ENCODE measurements at regions not wholly inside any gene's neighbourhood (a gene's known extent, or its start where the extent isn't known, plus 50 kb on each side); places are given as distances from the start of the nearest gene placed in this dataset.

DNA sequence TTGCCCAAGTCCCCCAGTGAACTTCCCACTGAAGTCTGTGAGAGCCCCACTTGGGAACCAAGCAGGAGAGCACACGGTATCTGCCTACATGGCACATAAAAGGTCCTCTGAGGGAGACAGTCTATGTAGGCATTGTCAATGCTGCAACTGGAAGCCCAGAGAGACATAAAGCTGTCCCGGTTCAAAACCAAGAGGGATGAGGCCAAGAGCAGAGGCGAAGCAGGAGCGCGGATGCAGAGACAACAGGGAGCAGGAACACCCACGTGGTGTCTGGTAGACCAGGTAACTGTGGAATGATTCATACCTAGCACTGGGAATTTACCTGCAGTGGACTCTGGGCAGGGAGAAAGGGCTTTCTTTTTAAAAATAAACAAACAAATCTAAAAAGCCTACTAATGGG lies 233.1 kb upstream of the SOX11 start:
- Histone ChIP-seq H3K27me3 (replicated peaks; ENCODE audit: insufficient read depth) (no peaks in the 10 kb centered on the region), H3K4me3 (no peak overlapping the region), H3K9me3 (no peaks in the 10 kb centered on the region), H3K36me3 (no peaks in the 10 kb centered on the region), H3K4me1 (ENCODE audit: control insufficient read depth in 1 of 2, low read depth in 2 of 2) (no peaks in the 10 kb centered on the region), H3K27ac (no peak overlapping the region)
- DNase-seq (ENCODE audit: low spot score) (no peak), ATAC-seq (ENCODE audit: insufficient number of reproducible peaks, low FRiP score, low read depth) (no peak)
- TF ChIP-seq, protein P1, sequence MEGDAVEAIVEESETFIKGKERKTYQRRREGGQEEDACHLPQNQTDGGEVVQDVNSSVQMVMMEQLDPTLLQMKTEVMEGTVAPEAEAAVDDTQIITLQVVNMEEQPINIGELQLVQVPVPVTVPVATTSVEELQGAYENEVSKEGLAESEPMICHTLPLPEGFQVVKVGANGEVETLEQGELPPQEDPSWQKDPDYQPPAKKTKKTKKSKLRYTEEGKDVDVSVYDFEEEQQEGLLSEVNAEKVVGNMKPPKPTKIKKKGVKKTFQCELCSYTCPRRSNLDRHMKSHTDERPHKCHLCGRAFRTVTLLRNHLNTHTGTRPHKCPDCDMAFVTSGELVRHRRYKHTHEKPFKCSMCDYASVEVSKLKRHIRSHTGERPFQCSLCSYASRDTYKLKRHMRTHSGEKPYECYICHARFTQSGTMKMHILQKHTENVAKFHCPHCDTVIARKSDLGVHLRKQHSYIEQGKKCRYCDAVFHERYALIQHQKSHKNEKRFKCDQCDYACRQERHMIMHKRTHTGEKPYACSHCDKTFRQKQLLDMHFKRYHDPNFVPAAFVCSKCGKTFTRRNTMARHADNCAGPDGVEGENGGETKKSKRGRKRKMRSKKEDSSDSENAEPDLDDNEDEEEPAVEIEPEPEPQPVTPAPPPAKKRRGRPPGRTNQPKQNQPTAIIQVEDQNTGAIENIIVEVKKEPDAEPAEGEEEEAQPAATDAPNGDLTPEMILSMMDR (IDR thresholded peaks at IDR 0.05) = no peak

DNA sequence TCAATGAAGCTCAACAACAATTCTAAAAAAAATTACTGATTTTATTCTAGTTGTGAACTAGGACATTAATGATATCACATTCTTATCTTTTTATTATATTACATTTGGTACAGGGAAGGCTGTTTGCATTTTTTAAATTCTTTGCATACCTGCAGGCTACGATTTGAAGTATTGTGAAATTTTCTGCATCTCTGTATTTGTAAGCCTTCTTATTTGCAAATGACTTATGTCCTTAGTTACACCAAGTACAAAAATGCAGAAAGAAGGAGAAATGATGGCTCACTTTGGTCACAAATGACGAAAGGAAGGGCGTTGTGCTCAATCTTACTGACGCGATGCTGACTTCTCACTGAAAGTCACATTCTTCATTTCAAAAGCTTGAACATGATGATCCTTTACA lies 227.5 kb upstream of the SOX11 start:
- Histone ChIP-seq H3K4me1 (ENCODE audit: control insufficient read depth in 1 of 2, low read depth in 2 of 2) (no peaks in the 10 kb centered on the region), H3K27ac (no peak overlapping the region), H3K36me3 (no peaks in the 10 kb centered on the region), H3K4me3 (no peak overlapping the region), H3K27me3 (replicated peaks; ENCODE audit: insufficient read depth) (no peaks in the 10 kb centered on the region), H3K9me3 (no peaks in the 10 kb centered on the region)
- ATAC-seq (ENCODE audit: insufficient number of reproducible peaks, low FRiP score, low read depth) (no peak), DNase-seq (ENCODE audit: low spot score) (no peak)
- TF ChIP-seq, protein P1 (IDR thresholded peaks at IDR 0.05) = no peak

DNA sequence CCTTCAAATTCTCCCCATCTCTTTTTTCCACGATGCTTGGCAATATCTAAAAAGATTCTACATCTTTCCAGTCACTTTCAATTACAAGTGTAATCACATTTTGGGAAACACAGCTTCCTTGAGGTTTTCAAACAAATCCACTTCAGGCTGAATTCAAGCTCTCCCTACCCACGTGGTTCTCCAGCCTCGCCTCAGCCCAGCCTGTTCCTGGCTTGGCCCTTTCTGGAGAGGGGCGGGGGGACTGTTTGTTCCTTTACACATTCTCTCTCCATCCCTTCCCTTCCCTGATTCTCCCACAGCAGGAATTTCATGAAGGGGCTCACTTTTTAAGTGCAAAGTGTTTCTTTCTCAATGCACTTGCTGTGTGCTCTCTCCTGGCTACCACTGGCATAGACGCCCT lies 226.3 kb upstream of the SOX11 start:
- TF ChIP-seq, protein P1 (IDR thresholded peaks at IDR 0.05) = no peak
- Histone ChIP-seq H3K4me3 (no peak overlapping the region), H3K4me1 (ENCODE audit: control insufficient read depth in 1 of 2, low read depth in 2 of 2) (no peaks in the 10 kb centered on the region), H3K27ac (no peak overlapping the region), H3K9me3 (no peaks in the 10 kb centered on the region), H3K27me3 (replicated peaks; ENCODE audit: insufficient read depth) (no peaks in the 10 kb centered on the region), H3K36me3 (no peaks in the 10 kb centered on the region)
- no peak for DNase-seq (ENCODE audit: low spot score)
- ATAC-seq (ENCODE audit: insufficient number of reproducible peaks, low FRiP score, low read depth) = no peak

DNA sequence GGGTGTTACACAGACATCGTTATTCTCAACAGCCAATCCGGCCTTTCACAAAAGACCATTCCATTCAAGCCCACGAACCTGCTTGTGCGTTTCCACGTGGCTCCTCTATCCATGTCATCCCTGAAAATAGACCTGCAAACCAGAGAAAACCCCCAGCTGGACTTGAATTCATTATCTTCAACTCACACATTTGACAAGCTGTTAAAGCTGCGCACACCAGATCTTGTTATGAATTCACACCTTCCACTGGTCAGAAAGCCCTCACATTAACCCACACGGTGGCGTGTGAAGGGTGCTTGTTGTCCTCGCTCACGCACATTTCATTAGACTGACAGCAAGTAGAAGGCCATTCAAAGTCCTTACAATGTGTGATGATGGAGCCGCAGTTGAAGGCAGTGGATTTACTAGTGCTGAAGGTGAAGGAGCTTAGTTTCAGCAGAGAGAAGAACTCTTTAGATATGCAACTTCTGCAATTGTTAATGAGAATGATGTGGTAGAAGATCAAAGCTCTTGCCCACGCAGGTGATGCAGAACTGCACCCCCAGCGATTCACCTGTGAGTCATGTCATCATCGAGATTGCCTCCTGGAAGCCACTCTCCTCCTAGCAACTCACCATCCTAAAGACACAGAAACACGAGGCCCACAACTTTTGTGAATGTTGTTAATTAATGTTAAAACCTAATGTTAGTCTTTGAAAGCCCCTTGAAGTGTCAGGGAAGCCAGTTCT lies 224.8 kb upstream of the SOX11 start:
- no peak for ATAC-seq (ENCODE audit: insufficient number of reproducible peaks, low FRiP score, low read depth)
- TF ChIP-seq, protein P1 (IDR thresholded peaks at IDR 0.05) = no peak
- no peak for DNase-seq (ENCODE audit: low spot score)

DNA sequence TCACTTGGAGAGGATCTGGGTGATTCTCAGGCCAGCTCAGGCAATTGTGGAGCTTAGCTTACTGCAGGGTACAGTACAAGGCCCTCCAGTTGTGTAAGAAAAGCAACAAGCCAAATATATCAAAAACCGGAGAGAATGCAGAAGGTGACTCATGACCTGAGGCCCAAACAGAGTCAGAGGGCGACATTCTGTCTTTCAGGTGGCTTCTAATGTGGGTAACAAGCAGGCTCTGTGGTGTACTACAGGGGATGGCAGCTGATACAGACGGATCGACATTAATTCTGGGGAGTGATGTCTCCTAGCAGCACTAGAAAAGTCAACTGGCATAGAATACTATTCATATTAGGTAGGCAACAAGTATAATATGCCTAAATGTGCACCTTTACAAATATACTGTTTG lies 219.5 kb upstream of the SOX11 start:
- no peaks in the 10 kb centered on the region for H3K27me3 ChIP-seq (replicated peaks; ENCODE audit: insufficient read depth)
- DNase-seq (ENCODE audit: low spot score) (no peak), ATAC-seq (ENCODE audit: insufficient number of reproducible peaks, low FRiP score, low read depth) (no peak)
- no peaks in the 10 kb centered on the region for H3K36me3 ChIP-seq
- TF ChIP-seq, protein P1 (IDR thresholded peaks at IDR 0.05) = no peak
- H3K4me1 ChIP-seq (ENCODE audit: control insufficient read depth in 1 of 2, low read depth in 2 of 2) = no peaks in the 10 kb centered on the region
- no peaks in the 10 kb centered on the region for H3K9me3 ChIP-seq
- H3K27ac ChIP-seq = no peak overlapping the region
- no peak overlapping the region for H3K4me3 ChIP-seq

More for the DNA sequence above, 224.8 kb upstream of the SOX11 start:
- no peaks in the 10 kb centered on the region for H3K4me1 ChIP-seq (ENCODE audit: control insufficient read depth in 1 of 2, low read depth in 2 of 2)
- no peaks in the 10 kb centered on the region for H3K9me3 ChIP-seq
- H3K4me3 ChIP-seq = no peak overlapping the region
- H3K36me3 ChIP-seq = no peaks in the 10 kb centered on the region
- H3K27me3 ChIP-seq (replicated peaks; ENCODE audit: insufficient read depth) = no peaks in the 10 kb centered on the region
- H3K27ac ChIP-seq = no peak overlapping the region

Data from thoracic aorta (tissue), 2 donors.